HG03060 (cell line): ENCODE measurements at regions not wholly inside any gene's neighbourhood (a gene's known extent, or its start where the extent isn't known, plus 50 kb on each side); places are given as distances from the start of the nearest gene placed in this dataset.

Experiments
- ATAC-seq: cut with Tn5 transposase; IDR thresholded peaks from one replicate; pipeline ENCODE4 v1.9.1; 2021; ENCODE audit warnings: low read depth, moderate number of reproducible peaks; ENCODE audit not compliant: unreplicated experiment

GRCh38 chr12:38985961-38986360, 80.6 kb upstream of the CPNE8 start:
- no peak for ATAC-seq

DNA sequence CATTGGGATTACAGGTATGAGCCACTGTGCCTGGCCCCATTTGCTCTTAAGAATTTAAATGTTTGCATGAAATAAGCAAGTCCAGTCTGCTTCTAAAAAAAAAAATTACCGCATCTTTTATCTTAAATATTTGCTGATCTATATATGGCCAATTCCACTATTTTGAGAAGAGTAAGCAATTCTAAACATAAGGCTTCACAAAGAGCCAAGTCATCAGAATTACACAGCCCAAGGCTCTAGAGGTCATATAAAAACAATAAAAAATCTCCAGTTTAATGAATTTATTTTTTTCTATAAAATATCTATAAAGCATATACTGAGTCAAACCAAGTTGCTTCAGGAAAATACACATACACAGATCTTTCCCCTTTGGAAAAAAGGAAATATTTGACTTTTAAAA, 79.0 kb upstream of the CPNE8 start:
- no peak for ATAC-seq

GRCh38 chr12:38983117-38983571, 77.8 kb upstream of the CPNE8 start:
- no peak for ATAC-seq

DNA sequence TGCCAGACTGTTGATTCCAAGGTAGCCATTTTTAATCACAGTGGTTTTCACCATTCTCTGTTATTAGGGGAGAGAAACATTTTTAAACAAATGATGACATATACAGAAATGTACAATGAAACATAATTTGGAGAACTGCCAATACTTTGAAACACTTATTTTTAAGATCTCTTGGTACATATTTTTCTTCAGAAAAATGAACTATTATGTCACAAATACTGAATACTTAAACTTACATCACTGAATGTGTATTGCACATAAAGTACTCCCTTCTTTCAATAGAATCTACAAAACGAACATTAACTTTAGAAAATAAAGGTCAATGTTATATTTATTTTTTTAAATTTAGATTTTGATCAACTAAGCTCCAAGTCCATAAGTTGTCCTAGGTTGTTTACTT, 71.7 kb upstream of the CPNE8 start:
- ATAC-seq: no peak

DNA sequence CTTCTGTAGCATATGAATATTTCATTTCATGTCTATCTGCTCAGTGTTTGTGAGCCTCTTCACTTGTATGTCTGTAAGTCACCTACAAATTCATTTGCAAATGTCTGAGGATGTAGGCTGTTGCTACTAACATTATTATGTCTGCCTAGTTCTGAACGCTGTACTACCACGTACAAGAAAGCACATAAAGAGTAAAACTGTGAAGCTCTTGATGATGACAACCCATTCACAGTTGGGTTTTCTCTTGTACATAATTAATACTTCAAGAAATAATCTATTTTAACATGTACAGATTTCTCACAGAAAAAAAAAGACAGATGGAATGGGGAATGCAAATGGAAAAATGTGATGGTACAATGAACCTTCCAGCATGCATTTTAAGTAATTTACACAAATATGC, 64.3 kb upstream of the CPNE8 start:
- ATAC-seq: no peak

DNA sequence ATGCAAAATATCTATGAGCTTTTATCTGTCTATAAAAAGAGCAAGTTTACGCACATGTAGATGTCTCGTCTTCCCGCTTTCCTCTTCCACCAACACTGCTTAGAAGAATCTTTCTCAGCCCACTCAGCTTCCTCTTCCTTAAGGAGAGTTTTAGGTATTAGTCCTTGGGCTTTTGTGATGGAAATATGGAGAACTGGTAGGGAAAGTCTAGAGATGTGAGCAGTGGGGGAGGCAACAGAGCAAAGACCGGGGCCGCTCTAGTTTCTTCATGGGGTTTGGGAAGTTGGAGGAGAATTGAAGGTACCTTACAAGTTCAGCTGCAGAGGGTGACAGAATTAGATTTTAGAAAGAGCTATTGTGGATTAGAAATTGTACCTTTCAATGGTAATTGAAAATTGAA, 56.3 kb upstream of the CPNE8 start:
- ATAC-seq: no peak

GRCh38 chr12:38961012-38961411, 55.6 kb upstream of the CPNE8 start:
- ATAC-seq: no peak

DNA sequence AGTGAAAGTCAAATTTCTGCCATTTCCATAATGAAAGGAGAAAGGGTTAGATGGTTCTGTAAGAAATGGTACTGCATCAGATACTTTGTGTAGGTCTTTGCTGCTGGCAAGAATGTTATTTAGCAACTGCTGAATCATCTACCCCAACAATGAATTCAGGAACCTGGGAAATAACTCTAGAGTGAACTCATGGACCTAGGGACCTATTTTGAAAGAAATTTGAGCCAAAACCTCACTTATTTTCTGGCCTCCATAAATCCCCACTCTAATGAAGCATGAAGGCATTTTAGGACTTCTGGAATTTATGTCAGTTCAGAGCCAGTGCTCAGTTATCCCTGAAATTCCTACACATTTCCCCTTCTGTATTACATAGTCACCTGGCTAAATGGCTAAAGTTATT, 50.9 kb upstream of the CPNE8 start:
- no peak for ATAC-seq
